ENCODE measurements at regions not wholly inside any gene's neighbourhood (a gene's known extent, or its start where the extent isn't known, plus 50 kb on each side); places are given as distances from the start of the nearest gene placed in this dataset.
"Not testable (repeated sequence)": the region's sequence is repeated elsewhere in the genome, so short reads cannot be mapped to it uniquely, and the experiment has no call there.

GRCh38 chr2:87151835-87152493 lies 130.3 kb upstream of the PLGLB1 start:
- H3K9me3 ChIP-seq; DNase-seq (ENCODE audit: extremely low spot score); H3K36me3 ChIP-seq; H3K27me3 ChIP-seq; intact Hi-C loops (cut with DNase I); H3K27ac ChIP-seq (replicated peaks in 1 of 4); H3K4me3 ChIP-seq; H3K4me1 ChIP-seq: not testable (repeated sequence)
- WGBS, result no CpG with 5 or more reads among the region's 7 CpGs

GRCh38 chr2:87174454-87174853 lies 152.8 kb upstream of the PLGLB1 start:
- H3K27ac ChIP-seq (replicated peaks in 1 of 4); H3K27me3 ChIP-seq; H3K4me3 ChIP-seq; H3K4me1 ChIP-seq; DNase-seq (ENCODE audit: extremely low spot score); intact Hi-C loops (cut with DNase I); H3K9me3 ChIP-seq; H3K36me3 ChIP-seq: not testable (repeated sequence)
- WGBS, result 88% methylated on average over 2 of the region's 2 CpGs

GRCh38 chr2:87183373-87183772 lies 161.7 kb upstream of the PLGLB1 start:
- H3K9me3 ChIP-seq; H3K36me3 ChIP-seq; DNase-seq (ENCODE audit: extremely low spot score); H3K4me1 ChIP-seq; H3K27ac ChIP-seq (replicated peaks in 1 of 4); intact Hi-C loops (cut with DNase I); H3K4me3 ChIP-seq; H3K27me3 ChIP-seq: not testable (repeated sequence)
- WGBS, result 85% methylated on average over 5 of the region's 5 CpGs

- H3K4me3 ChIP-seq; intact Hi-C loops (cut with DNase I); H3K36me3 ChIP-seq; H3K27me3 ChIP-seq; H3K9me3 ChIP-seq; H3K4me1 ChIP-seq; H3K27ac ChIP-seq (replicated peaks in 1 of 4); DNase-seq (ENCODE audit: extremely low spot score): not testable (repeated sequence)
- no CpG with 5 or more reads among the region's 3 CpGs for whole genome bisulfite sequencing
Measured at GRCh38 chr2:87184260-87184659, 162.6 kb upstream of the PLGLB1 start.

GRCh38 chr2:87189214-87189613 lies 167.6 kb upstream of the PLGLB1 start:
- DNase-seq (ENCODE audit: extremely low spot score); H3K36me3 ChIP-seq; H3K4me1 ChIP-seq; intact Hi-C loops (cut with DNase I); H3K27ac ChIP-seq (replicated peaks in 1 of 4); H3K27me3 ChIP-seq; H3K9me3 ChIP-seq; H3K4me3 ChIP-seq: not testable (repeated sequence)
- no CpG with 5 or more reads among the region's 3 CpGs for WGBS

- H3K4me1 ChIP-seq; intact Hi-C loops (cut with DNase I); H3K27me3 ChIP-seq; H3K4me3 ChIP-seq; H3K27ac ChIP-seq (replicated peaks in 1 of 4); H3K36me3 ChIP-seq; DNase-seq (ENCODE audit: extremely low spot score); H3K9me3 ChIP-seq: not testable (repeated sequence)
- 74% methylated on average over 2 of the region's 7 CpGs for WGBS
Measured at GRCh38 chr2:87193336-87193735, 171.7 kb upstream of the PLGLB1 start.

GRCh38 chr2:87194254-87194999 lies 172.8 kb upstream of the PLGLB1 start:
- H3K4me3 ChIP-seq; H3K4me1 ChIP-seq; H3K27ac ChIP-seq (replicated peaks in 1 of 4); H3K36me3 ChIP-seq; H3K9me3 ChIP-seq; H3K27me3 ChIP-seq; intact Hi-C loops (cut with DNase I); DNase-seq (ENCODE audit: extremely low spot score): not testable (repeated sequence)
- 91% methylated on average over 1 of the region's 2 CpGs for WGBS

- H3K27ac ChIP-seq (replicated peaks in 1 of 4); H3K27me3 ChIP-seq; intact Hi-C loops (cut with DNase I); H3K4me3 ChIP-seq; H3K9me3 ChIP-seq; DNase-seq (ENCODE audit: extremely low spot score); H3K4me1 ChIP-seq; H3K36me3 ChIP-seq: not testable (repeated sequence)
- no CpG with 5 or more reads among the region's 3 CpGs for WGBS
Measured at GRCh38 chr2:87196720-87197388, 175.2 kb upstream of the PLGLB1 start.

- H3K27ac ChIP-seq (replicated peaks in 1 of 4); DNase-seq (ENCODE audit: extremely low spot score); H3K4me3 ChIP-seq; intact Hi-C loops (cut with DNase I); H3K4me1 ChIP-seq; H3K9me3 ChIP-seq; H3K36me3 ChIP-seq; H3K27me3 ChIP-seq: not testable (repeated sequence)
- no CpG with 5 or more reads among the region's 2 CpGs for WGBS
Measured at GRCh38 chr2:87198422-87198821, 176.8 kb upstream of the PLGLB1 start.

GRCh38 chr2:87199228-87199627 lies 177.6 kb upstream of the PLGLB1 start:
- H3K4me1 ChIP-seq; intact Hi-C loops (cut with DNase I); H3K27me3 ChIP-seq; H3K27ac ChIP-seq (replicated peaks in 1 of 4); H3K36me3 ChIP-seq; H3K4me3 ChIP-seq; H3K9me3 ChIP-seq; DNase-seq (ENCODE audit: extremely low spot score): not testable (repeated sequence)
- no CpG with 5 or more reads among the region's 9 CpGs for WGBS

- H3K4me3 ChIP-seq; H3K4me1 ChIP-seq; intact Hi-C loops (cut with DNase I); H3K27me3 ChIP-seq; DNase-seq (ENCODE audit: extremely low spot score); H3K36me3 ChIP-seq; H3K9me3 ChIP-seq; H3K27ac ChIP-seq (replicated peaks in 1 of 4): not testable (repeated sequence)
- no CpG with 5 or more reads among the region's 8 CpGs for WGBS
Measured at GRCh38 chr2:87204569-87205147, 183.0 kb upstream of the PLGLB1 start.

- 80% methylated on average over 1 of the region's 3 CpGs for WGBS
- DNase-seq (ENCODE audit: extremely low spot score); H3K27ac ChIP-seq (replicated peaks in 1 of 4); H3K36me3 ChIP-seq; H3K9me3 ChIP-seq; H3K4me1 ChIP-seq; intact Hi-C loops (cut with DNase I); H3K4me3 ChIP-seq; H3K27me3 ChIP-seq: not testable (repeated sequence)
Measured at GRCh38 chr2:87212938-87213337, 191.3 kb upstream of the PLGLB1 start.

Data from esophagus muscularis mucosa (tissue), 4 donors.